ENCODE measurements at regions not wholly inside any gene's neighbourhood (a gene's known extent, or its start where the extent isn't known, plus 50 kb on each side); places are given as distances from the start of the nearest gene placed in this dataset.

GRCh38 chr12:90621927-90622326 lies 333.0 kb downstream of the CCER1 start:
- TF ChIP-seq, protein P1, sequence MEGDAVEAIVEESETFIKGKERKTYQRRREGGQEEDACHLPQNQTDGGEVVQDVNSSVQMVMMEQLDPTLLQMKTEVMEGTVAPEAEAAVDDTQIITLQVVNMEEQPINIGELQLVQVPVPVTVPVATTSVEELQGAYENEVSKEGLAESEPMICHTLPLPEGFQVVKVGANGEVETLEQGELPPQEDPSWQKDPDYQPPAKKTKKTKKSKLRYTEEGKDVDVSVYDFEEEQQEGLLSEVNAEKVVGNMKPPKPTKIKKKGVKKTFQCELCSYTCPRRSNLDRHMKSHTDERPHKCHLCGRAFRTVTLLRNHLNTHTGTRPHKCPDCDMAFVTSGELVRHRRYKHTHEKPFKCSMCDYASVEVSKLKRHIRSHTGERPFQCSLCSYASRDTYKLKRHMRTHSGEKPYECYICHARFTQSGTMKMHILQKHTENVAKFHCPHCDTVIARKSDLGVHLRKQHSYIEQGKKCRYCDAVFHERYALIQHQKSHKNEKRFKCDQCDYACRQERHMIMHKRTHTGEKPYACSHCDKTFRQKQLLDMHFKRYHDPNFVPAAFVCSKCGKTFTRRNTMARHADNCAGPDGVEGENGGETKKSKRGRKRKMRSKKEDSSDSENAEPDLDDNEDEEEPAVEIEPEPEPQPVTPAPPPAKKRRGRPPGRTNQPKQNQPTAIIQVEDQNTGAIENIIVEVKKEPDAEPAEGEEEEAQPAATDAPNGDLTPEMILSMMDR (IDR thresholded peaks at IDR 0.05; ENCODE audit: insufficient read depth, low read length, poor library complexity, severe bottlenecking), result no peak
- TF ChIP-seq EZH2phosphoT487 (conservative IDR thresholded peaks at IDR 0.05; ENCODE audit: low read length), result no peak
